Liver (tissue), 8 donors: ENCODE measurements at regions not wholly inside any gene's neighbourhood (a gene's known extent, or its start where the extent isn't known, plus 50 kb on each side); places are given as distances from the start of the nearest gene placed in this dataset.

Source experiments
- DNase-seq: peaks from one replicate; pipeline ENCODE4 v3.0.0-alpha.2; 2017; ENCODE audit warnings: low spot score
- H3K27ac ChIP-seq, 2 donors: one replicate each; pipeline ENCODE4 v1.7.0; 2013; ENCODE audit warnings: inconsistent platforms in 2 of 2, low read length in 2 of 2, control low read depth in 1 of 2, low read depth in 1 of 2, mild to moderate bottlenecking in 1 of 2
- H3K27me3 ChIP-seq, 4 donors: one replicate each; pipeline versions ENCODE4 v1.6.1 to v1.7.0; 2013; ENCODE audit warnings: low read length in 3 of 4, inconsistent platforms in 1 of 4, mild to moderate bottlenecking in 1 of 4, moderate library complexity in 1 of 4; ENCODE audit not compliant: control insufficient read depth in 4 of 4, insufficient read depth in 4 of 4
- H3K36me3 ChIP-seq, 4 donors: one replicate each; pipeline versions ENCODE4 v1.6.1 to v1.7.0; 2013; ENCODE audit warnings: low read length in 3 of 4, mild to moderate bottlenecking in 3 of 4, low read depth in 1 of 4, moderate library complexity in 1 of 4; ENCODE audit not compliant: control insufficient read depth in 4 of 4, insufficient read depth in 3 of 4
- H3K4me1 ChIP-seq, 4 donors: one replicate each; pipeline versions ENCODE4 v1.6.1 to v1.7.0; 2013; ENCODE audit warnings: low read length in 3 of 4, mild to moderate bottlenecking in 3 of 4, moderate library complexity in 1 of 4; ENCODE audit not compliant: control insufficient read depth in 4 of 4, insufficient read depth in 4 of 4
- H3K4me3 ChIP-seq, 3 donors: one replicate each; pipeline versions ENCODE4 v1.6.1 to v1.7.0; 2013; ENCODE audit warnings: low read length in 3 of 3, control low read depth in 1 of 3, low read depth in 1 of 3, mild to moderate bottlenecking in 1 of 3
- H3K9ac ChIP-seq, 2 donors: one replicate each; pipeline ENCODE4 v1.7.0; 2013; ENCODE audit warnings: low read length in 2 of 2, mild to moderate bottlenecking in 2 of 2, moderate library complexity in 2 of 2, control low read depth in 1 of 2, low read depth in 1 of 2
- H3K9me3 ChIP-seq, 4 donors: one replicate each; pipeline versions ENCODE4 v1.6.1 to v1.7.0; 2013; ENCODE audit warnings: low read length in 3 of 4; ENCODE audit not compliant: control insufficient read depth in 4 of 4
- ATF3 ChIP-seq: IDR thresholded peaks from 2 replicates; pipeline ENCODE4 v1.6.1; 2016; ENCODE audit warnings: antibody characterized with exemption
- CTCF ChIP-seq: fragments of 150-350 bp; IDR thresholded peaks from 2 replicates; pipeline ENCODE4 v1.5.1; 2017; ENCODE audit warnings: improper control_type of control experiment, low read depth, low read length; ENCODE audit not compliant: missing input control
- EGR1 ChIP-seq, 2 donors: IDR thresholded peaks; 2 replicates each; pipeline ENCODE4 v1.6.1; 2016 to 2018; ENCODE audit warnings: antibody characterized with exemption in 2 of 2, low read depth in 2 of 2
- FOXA1 ChIP-seq: IDR thresholded peaks from 2 replicates; pipeline ENCODE4 v1.6.1; 2016; ENCODE audit warnings: antibody characterized with exemption
- FOXA2 ChIP-seq: IDR thresholded peaks from 2 replicates; pipeline ENCODE4 v1.6.1; 2016; ENCODE audit warnings: antibody characterized with exemption
- GABPA ChIP-seq, 2 donors: IDR thresholded peaks in 1 of 2; conservative IDR thresholded peaks in 1 of 2; 2 replicates each; pipeline ENCODE4 v1.6.1; 2016; ENCODE audit warnings: antibody characterized with exemption in 2 of 2, mild to moderate bottlenecking in 1 of 2, moderate library complexity in 1 of 2
- HNF4A ChIP-seq, 2 donors: conservative IDR thresholded peaks; 2 replicates each; pipeline ENCODE4 v1.6.1; 2016; ENCODE audit warnings: antibody characterized with exemption in 2 of 2, mild to moderate bottlenecking in 2 of 2
- HNF4G ChIP-seq: IDR thresholded peaks from 2 replicates; pipeline ENCODE4 v1.6.1; 2016; ENCODE audit warnings: antibody characterized with exemption
- JUND ChIP-seq, 2 donors: IDR thresholded peaks; 2 replicates each; pipeline ENCODE4 v1.6.1; 2016; ENCODE audit warnings: antibody characterized with exemption in 2 of 2
- MAX ChIP-seq: IDR thresholded peaks from 2 replicates; pipeline ENCODE4 v1.6.1; 2016; ENCODE audit warnings: antibody characterized with exemption
- NR2F2 ChIP-seq: IDR thresholded peaks from 2 replicates; pipeline ENCODE4 v1.6.1; 2016; ENCODE audit warnings: antibody characterized with exemption
- RAD21 ChIP-seq, 2 donors: IDR thresholded peaks; 2 replicates each; pipeline ENCODE4 v1.6.1; 2016; ENCODE audit warnings: antibody characterized with exemption in 2 of 2, mild to moderate bottlenecking in 2 of 2
- REST ChIP-seq: IDR thresholded peaks from 2 replicates; pipeline ENCODE4 v1.6.1; 2016; ENCODE audit warnings: antibody characterized with exemption, mild to moderate bottlenecking
- RXRA ChIP-seq, 2 donors: IDR thresholded peaks; 2 replicates each; pipeline ENCODE4 v1.6.1; 2017 to 2018; ENCODE audit warnings: antibody characterized with exemption in 2 of 2, mild to moderate bottlenecking in 1 of 2
- SP1 ChIP-seq: IDR thresholded peaks from 2 replicates; pipeline ENCODE4 v1.6.1; 2018; ENCODE audit warnings: antibody characterized with exemption, mild to moderate bottlenecking
- TAF1 ChIP-seq: conservative IDR thresholded peaks from 2 replicates; pipeline ENCODE4 v1.6.1; 2016; ENCODE audit warnings: antibody characterized with exemption, mild to moderate bottlenecking
- YY1 ChIP-seq: IDR thresholded peaks from 2 replicates; pipeline ENCODE4 v1.6.1; 2016; ENCODE audit warnings: antibody characterized with exemption, mild to moderate bottlenecking
- ZBTB33 ChIP-seq: IDR thresholded peaks from 2 replicates; pipeline ENCODE4 v1.6.1; 2016; ENCODE audit warnings: antibody characterized with exemption
- WGBS: extraction: QIAGEN DNeasy Blood & Tissue Kit; methylation state at CpG from one replicate; pipeline ENCODE4 v1.1.7; 2013; 5-methylcytosine and 5-hydroxymethylcytosine counted together
- donor health status: healthy.
- donor health status: healthy.
- donor health status: healthy.
- donor health status: healthy.
- donor health status: healthy.

- TF ChIP-seq ZBTB33 (no peak), FOXA1 (no peak), SP1 (no peak)
Observed at GRCh38 chr2:88345842-88346241, 106.7 kb downstream of the FOXI3 start (continued).

GRCh38 chr2:88342749-88343148, 109.7 kb downstream of the FOXI3 start:
- TF ChIP-seq TAF1 (no peak), EGR1 (IDR thresholded peaks at IDR 0.05; ENCODE audit: low read depth in 2 of 2) (no peak), NR2F2 (no peak), MAX (no peak), CTCF (no peak), ATF3 (no peak), ZBTB33 (no peak), REST (no peak), GABPA (IDR thresholded peaks at IDR 0.05 in 1 of 2, conservative IDR thresholded peaks at IDR 0.05 in 1 of 2) (no peak), JUND (IDR thresholded peaks at IDR 0.05) (no peak), SP1 (no peak), RAD21 (IDR thresholded peaks at IDR 0.05) (no peak), RXRA (IDR thresholded peaks at IDR 0.05) (no peak), HNF4G (no peak), FOXA2 (no peak), HNF4A (conservative IDR thresholded peaks at IDR 0.05) (no peak), YY1 (no peak)
- Histone ChIP-seq H3K27me3 (peaks cover 0 to 2% (median 0%) of the 10 kb centered on the region in 4 donors), H3K4me1 (no peaks in the 10 kb centered on the region), H3K36me3 (no peaks in the 10 kb centered on the region), H3K27ac (no peak overlapping the region), H3K9ac (no peak overlapping the region), H3K9me3 (no peaks in the 10 kb centered on the region), H3K4me3 (no peak overlapping the region)
- DNase-seq, result no peak
- WGBS, result 64% methylated on average over 4 of the region's 4 CpGs
